NT2/D1 (cell line): ENCODE measurements at regions not wholly inside any gene's neighbourhood (a gene's known extent, or its start where the extent isn't known, plus 50 kb on each side); places are given as distances from the start of the nearest gene placed in this dataset.

ENCODE experiments used
- DNase-seq: peaks from one replicate; pipeline ENCODE4 v3.0.0-alpha.2; 2011; ENCODE audit warnings: low read depth, low spot score
- H3K27me3 ChIP-seq: 2 replicates; pipeline ENCODE4 v1.6.0; 2011; ENCODE audit warnings: mild to moderate bottlenecking; ENCODE audit not compliant: insufficient read length, insufficient read depth
- H3K36me3 ChIP-seq: 2 replicates; pipeline ENCODE4 v1.6.1; 2011; ENCODE audit warnings: mild to moderate bottlenecking, low read length, mixed read lengths; ENCODE audit not compliant: insufficient read depth, insufficient read length
- H3K4me1 ChIP-seq: 2 replicates; pipeline ENCODE4 v1.5.1; 2011; ENCODE audit not compliant: insufficient read depth, insufficient read length
- H3K4me3 ChIP-seq: 2 replicates; pipeline ENCODE4 v1.5.1; 2011; ENCODE audit warnings: low read depth; ENCODE audit not compliant: insufficient read length
- H3K9ac ChIP-seq: 2 replicates; pipeline ENCODE4 v1.6.0; 2011; ENCODE audit warnings: low read depth; ENCODE audit not compliant: insufficient read length
- H3K9me3 ChIP-seq: 2 replicates; pipeline ENCODE4 v1.5.1; 2011; ENCODE audit warnings: mild to moderate bottlenecking, low read length; ENCODE audit not compliant: insufficient read depth
- SUZ12 ChIP-seq: IDR thresholded peaks from 2 replicates; pipeline ENCODE4 v1.6.1; 2011; ENCODE audit not compliant: insufficient read length, insufficient read depth; ENCODE audit errors: extremely low read depth
- YY1 ChIP-seq: IDR thresholded peaks from 2 replicates; pipeline ENCODE4 v1.6.1; 2011; ENCODE audit not compliant: insufficient read length, insufficient read depth
- ZNF274 ChIP-seq: IDR thresholded peaks from 2 replicates; pipeline ENCODE4 v1.6.1; 2011; ENCODE audit warnings: mild to moderate bottlenecking, low read depth, low read length

DNA sequence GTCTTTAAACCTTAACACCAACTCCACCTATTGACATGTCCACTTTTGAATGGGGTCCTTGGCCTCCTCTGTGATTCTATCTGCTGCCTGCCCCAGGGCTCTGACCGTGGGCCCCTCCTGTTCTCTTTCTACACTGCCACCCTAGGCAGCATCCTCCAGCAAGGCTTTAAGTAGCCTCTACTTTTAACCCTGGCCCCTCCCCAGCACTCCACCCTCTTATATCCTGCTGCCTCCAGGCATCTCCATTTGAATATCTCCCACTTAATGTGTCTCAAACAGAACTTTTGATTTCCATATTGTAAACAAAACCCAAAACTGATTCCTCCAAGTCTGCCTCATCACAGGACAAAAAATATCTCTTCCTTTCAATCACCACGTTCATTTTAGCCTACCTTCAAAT lies 90.5 kb upstream of the ARHGAP32 start:
- peak overlapping the region; percentile 12 for H3K4me3 ChIP-seq
- DNase-seq, result no peak

DNA sequence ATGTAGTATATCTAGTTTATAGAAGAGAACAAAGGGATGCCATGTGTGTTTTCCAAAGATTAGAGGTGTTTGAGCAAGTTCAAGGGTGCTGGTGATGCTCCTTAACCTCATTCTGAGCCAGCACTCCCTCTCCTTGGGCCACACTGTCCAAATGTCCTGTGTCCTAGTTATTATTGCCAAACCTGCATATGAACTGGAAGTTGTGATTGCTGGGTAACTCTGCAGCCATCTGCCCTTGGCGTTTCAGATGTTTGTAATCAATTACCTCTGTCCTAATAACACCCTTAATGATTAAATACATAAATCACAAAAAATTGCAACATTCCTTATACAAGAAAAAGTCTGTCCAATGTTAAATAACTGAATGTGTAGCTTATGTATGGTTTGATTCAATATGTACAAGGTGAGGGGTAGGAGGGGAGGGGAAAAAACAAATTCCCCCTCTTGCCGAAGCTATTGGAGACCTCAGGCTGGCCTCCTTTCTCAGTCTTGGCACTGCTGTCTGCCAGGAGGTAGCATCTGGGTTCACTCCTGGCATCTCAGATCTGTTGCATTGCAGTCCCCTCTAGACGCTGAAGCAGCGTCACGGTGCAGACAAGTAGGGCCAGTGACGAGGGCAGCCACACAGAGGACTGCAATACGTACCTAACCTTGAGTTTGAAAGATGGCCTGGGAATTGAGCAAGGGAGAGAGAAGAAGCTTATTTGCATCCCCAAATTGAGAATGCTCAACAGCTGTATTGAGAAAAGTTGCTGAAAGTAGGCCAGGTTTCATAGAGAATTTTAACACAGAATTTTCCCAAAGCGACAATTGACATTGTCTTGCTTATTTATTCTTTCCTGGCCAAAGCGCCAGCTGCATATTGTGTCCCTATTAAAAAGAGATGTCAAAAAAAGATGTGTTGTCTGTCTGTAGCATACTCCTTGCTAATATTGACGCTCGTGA lies 89.6 kb upstream of the ARHGAP32 start:
- H3K9me3 ChIP-seq, result no peaks in the 10 kb centered on the region
- peaks cover 3% of the 10 kb centered on the region for H3K4me1 ChIP-seq
- no peaks in the 10 kb centered on the region for H3K36me3 ChIP-seq
- TF ChIP-seq ZNF274 (no peak), YY1 (no peak), SUZ12 (no peak)
- H3K27me3 ChIP-seq, result peaks cover 30% of the 10 kb centered on the region
- no peak overlapping the region for H3K9ac ChIP-seq
- H3K4me3 ChIP-seq, result no peak overlapping the region
- no peak for DNase-seq

More for the DNA sequence above, 90.5 kb upstream of the ARHGAP32 start:
- Histone ChIP-seq H3K27me3 (peaks cover 23% of the 10 kb centered on the region), H3K36me3 (no peaks in the 10 kb centered on the region), H3K4me1 (peaks cover 3% of the 10 kb centered on the region), H3K9me3 (no peaks in the 10 kb centered on the region), H3K9ac (no peak overlapping the region)
- TF ChIP-seq YY1 (no peak), SUZ12 (no peak), ZNF274 (no peak)

DNA sequence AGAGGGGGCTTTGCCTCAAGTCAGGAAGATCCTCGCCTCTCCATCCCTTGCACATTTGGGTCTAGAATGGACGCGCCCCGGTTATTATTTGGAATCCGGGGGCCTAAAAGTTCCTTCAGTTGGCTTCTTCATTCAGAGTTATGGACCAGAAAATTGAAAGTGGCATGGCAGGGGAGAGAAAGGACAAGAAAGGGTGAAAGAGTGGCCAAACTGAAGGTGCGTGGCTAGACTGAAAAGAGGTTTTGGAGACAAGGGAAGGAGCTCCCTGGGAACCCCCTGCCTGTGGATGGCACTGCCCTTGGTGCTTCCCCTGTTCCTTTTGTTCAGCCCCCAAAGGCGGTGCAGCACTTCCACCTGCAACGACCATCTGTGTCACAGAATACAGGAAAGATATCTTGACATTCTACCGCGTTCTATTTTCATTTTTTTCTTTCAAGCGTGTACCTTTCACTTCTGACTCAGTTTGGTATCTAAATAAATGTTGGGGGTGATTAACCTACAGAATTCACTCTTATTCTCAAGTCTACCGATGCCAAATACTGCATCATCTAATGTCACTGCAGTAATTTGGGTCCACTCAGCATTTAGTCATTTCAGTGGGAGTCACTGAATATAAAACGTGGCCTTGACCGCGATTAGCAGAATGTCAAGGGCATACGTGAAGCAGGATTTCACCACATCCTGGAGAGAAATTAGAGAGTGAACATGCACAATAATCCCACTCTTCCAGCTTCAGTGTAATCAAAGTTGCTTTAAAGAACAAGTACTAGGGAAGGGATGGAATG lies 88.1 kb upstream of the ARHGAP32 start:
- Histone ChIP-seq H3K4me3 (peak overlapping the region; percentile 54), H3K9ac (peak overlapping the region; percentile 76), H3K27me3 (peaks cover 30% of the 10 kb centered on the region), H3K4me1 (peaks cover 3% of the 10 kb centered on the region), H3K36me3 (no peaks in the 10 kb centered on the region), H3K9me3 (no peaks in the 10 kb centered on the region)
- no peak for TF ChIP-seq ZNF274
- TF ChIP-seq YY1, result no peak
- TF ChIP-seq SUZ12, result no peak
- DNase-seq, result no peak

DNA sequence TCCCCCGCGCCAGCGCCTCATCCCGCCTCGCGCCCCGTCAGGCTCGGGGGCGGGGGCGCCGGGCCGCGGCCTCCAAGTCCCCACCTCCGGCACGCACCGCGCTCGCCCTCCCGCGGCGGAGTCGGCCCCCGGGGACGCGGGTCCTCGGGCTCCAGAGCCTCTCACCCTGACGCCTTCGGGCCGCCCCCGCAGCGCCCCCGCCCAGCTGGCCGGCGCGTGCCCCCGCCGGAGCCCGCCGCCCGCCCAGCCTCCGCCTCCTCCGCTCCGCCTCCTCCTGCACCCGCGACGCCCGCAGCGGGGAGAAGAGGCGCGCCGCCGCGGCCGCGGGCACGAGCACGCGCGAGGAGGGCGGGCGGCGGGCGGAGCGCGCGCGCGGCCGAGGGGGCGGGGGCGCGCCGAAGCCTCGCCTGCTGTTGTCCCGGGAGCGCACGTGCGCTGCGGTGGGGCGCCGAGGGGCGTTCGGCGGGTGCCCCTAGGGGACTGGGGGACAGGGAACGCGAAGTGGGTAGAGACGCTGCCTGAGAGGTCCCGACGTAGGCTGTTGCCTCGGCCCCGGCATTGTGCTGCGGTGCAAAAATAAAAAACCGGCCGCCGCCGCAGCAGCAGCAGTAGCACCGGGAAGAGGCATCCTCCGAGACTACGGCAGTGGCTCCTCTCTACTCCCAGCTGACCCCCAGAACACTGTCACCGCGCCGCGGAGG lies 87.4 kb upstream of the ARHGAP32 start:
- no peaks in the 10 kb centered on the region for H3K36me3 ChIP-seq
- H3K9me3 ChIP-seq, result no peaks in the 10 kb centered on the region
- TF ChIP-seq SUZ12, result no peak
- peak; percentile 54 for DNase-seq
- H3K4me1 ChIP-seq, result no peaks in the 10 kb centered on the region
- peaks cover 30% of the 10 kb centered on the region for H3K27me3 ChIP-seq
- peak overlapping the region; percentile 62 for H3K4me3 ChIP-seq
- H3K9ac ChIP-seq, result peak overlapping the region; percentile 76

DNA sequence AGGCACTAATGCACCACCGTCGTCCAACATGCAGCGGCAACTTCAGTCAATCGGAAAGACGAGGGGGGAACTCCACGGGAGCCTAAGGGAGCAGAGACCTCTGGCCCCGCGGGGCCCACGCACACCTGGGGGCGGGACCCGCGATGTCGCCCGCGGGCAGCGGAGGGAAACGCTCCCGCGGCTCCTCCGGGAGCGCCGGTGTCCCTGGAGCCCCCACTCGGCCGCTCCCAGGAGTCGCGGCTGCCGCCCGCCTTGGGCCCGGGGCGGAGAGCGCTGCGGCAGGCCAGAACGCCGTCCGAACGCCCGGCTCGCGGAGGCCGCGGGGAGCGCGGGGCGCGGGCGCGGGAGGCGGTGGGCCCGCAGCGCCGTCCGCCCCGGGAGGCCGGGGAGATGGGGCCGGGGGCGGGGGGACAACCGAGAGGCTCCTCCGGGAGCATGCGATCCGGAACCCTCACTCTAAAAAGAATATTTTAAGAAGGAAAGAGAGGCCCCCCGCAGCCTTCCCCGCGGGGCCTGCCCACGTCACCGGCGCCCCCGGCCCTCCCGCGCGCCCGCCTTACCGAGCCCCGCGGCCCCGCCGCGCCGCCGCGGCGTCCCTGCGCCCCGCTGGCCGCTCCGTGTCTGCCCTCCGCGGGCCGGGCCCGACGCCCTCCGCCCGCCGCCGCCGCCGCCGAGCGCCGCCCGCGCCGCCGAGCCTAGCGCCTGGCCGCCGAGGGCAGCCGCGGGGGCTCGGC lies 86.6 kb upstream of the ARHGAP32 start:
- TF ChIP-seq YY1 (no peak), ZNF274 (no peak), SUZ12 (no peak)
- Histone ChIP-seq H3K4me1 (no peaks in the 10 kb centered on the region), H3K9me3 (no peaks in the 10 kb centered on the region), H3K36me3 (no peaks in the 10 kb centered on the region), H3K27me3 (peaks cover 30% of the 10 kb centered on the region), H3K4me3 (peak overlapping the region; percentile 62), H3K9ac (peak overlapping the region; percentile 87)
- no peak for DNase-seq

DNA sequence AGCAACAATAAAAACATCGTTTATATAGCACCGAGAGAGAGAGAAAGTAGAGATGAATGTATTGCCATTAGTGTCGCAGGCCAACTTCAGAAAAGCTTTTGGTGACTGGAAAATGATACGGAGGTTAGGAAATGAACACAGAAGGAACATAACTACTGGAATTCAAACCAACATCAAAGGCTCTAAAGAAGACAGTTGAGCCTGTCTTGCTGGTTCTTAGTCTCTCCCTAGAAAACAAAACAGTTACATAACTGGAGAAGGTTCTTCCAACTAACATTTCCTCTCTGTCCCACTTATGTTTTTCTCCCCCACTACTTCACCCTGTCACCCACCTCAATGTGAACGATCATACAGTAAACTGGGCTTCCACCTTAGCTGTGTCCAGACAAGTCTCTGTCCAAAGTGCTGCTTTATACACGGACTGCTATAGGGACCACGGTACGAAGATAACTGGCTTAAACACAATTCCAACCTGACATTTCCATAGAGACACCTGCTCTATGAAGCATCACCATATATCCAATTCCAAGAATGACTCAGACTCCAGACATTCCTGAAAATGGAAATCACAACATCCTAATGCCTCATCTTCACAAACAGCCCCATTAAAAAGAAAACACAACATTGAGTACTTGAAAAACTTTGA lies 85.2 kb upstream of the ARHGAP32 start:
- Histone ChIP-seq H3K9ac (no peak overlapping the region), H3K27me3 (peaks cover 30% of the 10 kb centered on the region), H3K9me3 (no peaks in the 10 kb centered on the region), H3K36me3 (no peaks in the 10 kb centered on the region), H3K4me1 (no peaks in the 10 kb centered on the region), H3K4me3 (no peak overlapping the region)
- no peak for DNase-seq
- TF ChIP-seq SUZ12 (no peak), ZNF274 (no peak), YY1 (no peak)
